ENCODE measurements at regions not wholly inside any gene's neighbourhood (a gene's known extent, or its start where the extent isn't known, plus 50 kb on each side); places are given as distances from the start of the nearest gene placed in this dataset.

DNA sequence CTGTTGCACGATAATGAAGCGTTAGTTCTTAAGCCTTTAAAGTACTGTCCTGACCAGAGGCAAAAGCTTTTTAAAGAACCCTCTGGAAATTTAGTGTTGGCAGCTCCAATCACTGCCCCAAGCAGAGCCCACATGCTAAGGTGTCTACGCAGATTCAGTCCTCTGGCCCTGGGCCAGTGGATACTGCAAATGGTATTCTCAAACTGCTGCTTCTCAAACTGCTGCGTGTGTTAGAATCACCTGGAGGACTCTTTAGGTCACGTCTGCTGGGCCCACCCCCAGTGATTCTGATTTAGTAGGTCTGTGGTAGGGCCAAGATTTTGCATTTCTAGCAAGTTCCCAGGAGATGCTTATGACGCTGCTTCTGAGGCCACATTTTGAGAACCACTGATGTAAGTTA, 96.0 kb upstream of the CCDC28A start:
- H3K4me3 ChIP-seq, result no peak overlapping the region
- H3K4me2 ChIP-seq (ENCODE audit: unreplicated experiment), result no peak overlapping the region
- no peak overlapping the region for H3K9ac ChIP-seq
- no peaks in the 10 kb centered on the region for H4K20me1 ChIP-seq (ENCODE audit: insufficient read depth)
- H3K36me3 ChIP-seq (ENCODE audit: low read depth), result no peaks in the 10 kb centered on the region
- no peaks in the 10 kb centered on the region for H3F3A ChIP-seq (ENCODE audit: insufficient read depth)
- DNase-seq, result no peak
- TF ChIP-seq EZH2 (IDR thresholded peaks at IDR 0.05; ENCODE audit: insufficient read depth, poor library complexity, severe bottlenecking), result no peak
- TF ChIP-seq EZH2phosphoT487 (IDR thresholded peaks at IDR 0.05; ENCODE audit: insufficient read depth, low read depth), result no peak
- WGBS, 2 experiments (ENCODE audit: low coverage in 1 of 2, low lambda C conversion rate in 2 of 2, missing lambda C conversion rate in 2 of 2), result 77 to 79% methylated on average over 6 of the region's 6 CpGs
- H3K27ac ChIP-seq, result no peak overlapping the region
- no peak overlapping the region for H2AFZ ChIP-seq
- H3K9me3 ChIP-seq (ENCODE audit: low read depth), result no peaks in the 10 kb centered on the region
- no peaks in the 10 kb centered on the region for H3K9me2 ChIP-seq (ENCODE audit: insufficient read depth)
- in situ Hi-C loops (cut with MboI), result no loop called here
- H3K79me2 ChIP-seq (ENCODE audit: insufficient read depth), result peaks cover 13% of the 10 kb centered on the region; the same call in 1 of the 2 replicates
- peaks cover 8% of the 10 kb centered on the region for H3K4me1 ChIP-seq (ENCODE audit: insufficient read depth)
- H3K27me3 ChIP-seq (replicated peaks; ENCODE audit: insufficient read depth), result no peaks in the 10 kb centered on the region

DNA sequence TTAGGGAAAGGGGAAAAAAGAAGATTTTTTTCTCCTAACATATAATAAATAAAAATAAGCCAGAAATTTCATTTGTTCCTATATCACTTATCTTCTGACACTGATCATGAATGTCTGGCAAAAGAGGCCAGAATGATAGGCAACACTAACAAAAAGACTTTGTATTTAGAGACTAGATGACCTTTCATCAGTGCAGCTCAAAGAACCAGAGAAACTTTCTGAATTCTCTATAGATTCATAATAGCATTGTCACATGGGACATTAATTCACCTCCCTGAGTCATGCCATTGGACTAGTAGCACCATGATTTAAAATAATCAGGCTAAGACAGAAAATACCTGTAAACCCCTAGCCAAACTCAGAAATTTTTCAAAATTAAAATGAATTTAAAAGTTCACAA, 95.4 kb upstream of the CCDC28A start:
- in situ Hi-C loops (cut with MboI), result no loop called here
- Histone ChIP-seq H3K4me2 (ENCODE audit: unreplicated experiment) (no peak overlapping the region), H3K27ac (no peak overlapping the region), H3K4me1 (ENCODE audit: insufficient read depth) (peaks cover 3% of the 10 kb centered on the region), H3K4me3 (no peak overlapping the region), H3K79me2 (ENCODE audit: insufficient read depth) (peaks cover 13% of the 10 kb centered on the region; the same call in 1 of the 2 replicates), H3K9me3 (ENCODE audit: low read depth) (no peaks in the 10 kb centered on the region), H4K20me1 (ENCODE audit: insufficient read depth) (no peaks in the 10 kb centered on the region), H3K9ac (no peak overlapping the region), H3K9me2 (ENCODE audit: insufficient read depth) (no peaks in the 10 kb centered on the region), H3F3A (ENCODE audit: insufficient read depth) (no peaks in the 10 kb centered on the region), H3K27me3 (replicated peaks; ENCODE audit: insufficient read depth) (no peaks in the 10 kb centered on the region), H2AFZ (no peak overlapping the region), H3K36me3 (ENCODE audit: low read depth) (no peaks in the 10 kb centered on the region)
- no peak for DNase-seq
- TF ChIP-seq EZH2 (IDR thresholded peaks at IDR 0.05; ENCODE audit: insufficient read depth, poor library complexity, severe bottlenecking) (no peak), EZH2phosphoT487 (IDR thresholded peaks at IDR 0.05; ENCODE audit: insufficient read depth, low read depth) (no peak)

DNA sequence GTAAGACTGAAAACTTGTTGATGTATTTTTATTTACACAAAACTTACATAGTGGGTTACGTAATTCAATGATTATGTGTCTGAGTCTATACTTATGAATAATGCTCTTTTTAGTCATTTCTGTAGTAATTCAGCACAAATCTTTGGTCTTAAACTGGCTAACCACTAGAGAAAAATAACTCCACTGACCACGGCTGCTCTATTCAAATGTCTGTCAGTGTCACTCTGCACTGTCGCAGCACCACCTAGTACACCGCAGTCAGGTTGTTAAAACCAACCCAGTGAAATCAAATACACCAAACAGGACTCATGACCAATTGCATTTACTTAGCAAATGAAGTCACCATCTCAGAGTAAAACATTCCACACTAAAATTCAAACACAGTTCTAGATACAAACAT, 93.5 kb upstream of the CCDC28A start:
- in situ Hi-C loops (cut with MboI), result no loop called here
- Histone ChIP-seq H3K27me3 (replicated peaks; ENCODE audit: insufficient read depth) (no peaks in the 10 kb centered on the region), H3K36me3 (ENCODE audit: low read depth) (no peaks in the 10 kb centered on the region), H3K9me2 (ENCODE audit: insufficient read depth) (no peaks in the 10 kb centered on the region), H3K9me3 (ENCODE audit: low read depth) (no peaks in the 10 kb centered on the region), H3K4me1 (ENCODE audit: insufficient read depth) (no peaks in the 10 kb centered on the region), H4K20me1 (ENCODE audit: insufficient read depth) (no peaks in the 10 kb centered on the region), H3K4me2 (ENCODE audit: unreplicated experiment) (no peak overlapping the region), H2AFZ (no peak overlapping the region), H3F3A (ENCODE audit: insufficient read depth) (no peaks in the 10 kb centered on the region), H3K27ac (no peak overlapping the region), H3K9ac (no peak overlapping the region), H3K4me3 (no peak overlapping the region), H3K79me2 (ENCODE audit: insufficient read depth) (peaks cover 13% of the 10 kb centered on the region; the same call in 1 of the 2 replicates)
- TF ChIP-seq EZH2phosphoT487 (IDR thresholded peaks at IDR 0.05; ENCODE audit: insufficient read depth, low read depth) (no peak), EZH2 (IDR thresholded peaks at IDR 0.05; ENCODE audit: insufficient read depth, poor library complexity, severe bottlenecking) (no peak)
- DNase-seq, result peak; percentile 21
- 90 to 94% methylated on average over 4 of the region's 4 CpGs for WGBS, 2 experiments (ENCODE audit: low coverage in 1 of 2, low lambda C conversion rate in 2 of 2, missing lambda C conversion rate in 2 of 2)

DNA sequence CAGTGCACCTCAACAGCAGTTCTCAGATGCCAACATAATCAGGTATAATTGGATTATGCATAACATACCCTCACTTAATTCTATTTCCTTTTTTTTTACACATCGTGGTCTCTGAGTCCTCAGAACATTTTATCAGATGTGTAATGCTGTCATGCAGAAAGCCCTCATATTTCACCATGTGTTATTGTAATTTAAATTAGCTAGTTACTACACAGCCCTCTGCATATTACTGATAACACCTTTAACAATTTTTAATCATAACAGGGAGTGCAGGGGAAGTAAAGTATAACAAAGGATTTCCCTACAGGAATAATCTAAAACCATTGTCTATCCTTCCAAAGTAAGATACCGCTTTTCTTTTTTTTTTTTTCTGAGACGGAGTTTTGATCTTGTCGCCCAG, 91.9 kb upstream of the CCDC28A start:
- in situ Hi-C loops (cut with MboI), result no loop called here
- 97% methylated on average over 4 of the region's 4 CpGs for whole genome bisulfite sequencing, 2 experiments (ENCODE audit: low coverage in 1 of 2, low lambda C conversion rate in 2 of 2, missing lambda C conversion rate in 2 of 2)
- Histone ChIP-seq H4K20me1 (ENCODE audit: insufficient read depth) (no peaks in the 10 kb centered on the region), H3K27me3 (replicated peaks; ENCODE audit: insufficient read depth) (no peaks in the 10 kb centered on the region), H3F3A (ENCODE audit: insufficient read depth) (no peaks in the 10 kb centered on the region), H3K4me3 (no peak overlapping the region), H3K9me3 (ENCODE audit: low read depth) (no peaks in the 10 kb centered on the region), H3K9me2 (ENCODE audit: insufficient read depth) (no peaks in the 10 kb centered on the region), H3K27ac (no peak overlapping the region), H3K4me1 (ENCODE audit: insufficient read depth) (no peaks in the 10 kb centered on the region), H3K36me3 (ENCODE audit: low read depth) (no peaks in the 10 kb centered on the region), H2AFZ (no peak overlapping the region), H3K4me2 (ENCODE audit: unreplicated experiment) (no peak overlapping the region), H3K79me2 (ENCODE audit: insufficient read depth) (peaks cover 13% of the 10 kb centered on the region), H3K9ac (no peak overlapping the region)
- no peak for DNase-seq
- TF ChIP-seq EZH2phosphoT487 (IDR thresholded peaks at IDR 0.05; ENCODE audit: insufficient read depth, low read depth) (no peak), EZH2 (IDR thresholded peaks at IDR 0.05; ENCODE audit: insufficient read depth, poor library complexity, severe bottlenecking) (no peak)
